ENCODE measurements at regions not wholly inside any gene's neighbourhood (a gene's known extent, or its start where the extent isn't known, plus 50 kb on each side); places are given as distances from the start of the nearest gene placed in this dataset.

- DNase-seq: no peak
- H3K9me3 ChIP-seq: no peaks in the 10 kb centered on the region
- no peak for TF ChIP-seq CTCF (IDR thresholded peaks at IDR 0.05)
- TF ChIP-seq POLR2A (IDR thresholded peaks at IDR 0.05): no peak
- no peaks in the 10 kb centered on the region for H3K27me3 ChIP-seq
- no peak overlapping the region for H3K4me3 ChIP-seq
- H3K27ac ChIP-seq: no peak overlapping the region
- no peaks in the 10 kb centered on the region for H3K36me3 ChIP-seq
- no peaks in the 10 kb centered on the region for H3K4me1 ChIP-seq
These were observed 90.6 kb upstream of the LRIG3 start for GRCh38 chr12:59010941-59011340.

GRCh38 chr12:59010118-59010517 lies 89.8 kb upstream of the LRIG3 start:
- Histone ChIP-seq H3K9me3 (no peaks in the 10 kb centered on the region), H3K27ac (no peak overlapping the region), H3K27me3 (no peaks in the 10 kb centered on the region), H3K4me1 (no peaks in the 10 kb centered on the region), H3K4me3 (no peak overlapping the region), H3K36me3 (no peaks in the 10 kb centered on the region)
- no peak for TF ChIP-seq CTCF (IDR thresholded peaks at IDR 0.05)
- DNase-seq: no peak

GRCh38 chr12:59007620-59008019 lies 87.3 kb upstream of the LRIG3 start:
- TF ChIP-seq POLR2A (IDR thresholded peaks at IDR 0.05) (no peak), CTCF (IDR thresholded peaks at IDR 0.05) (no peak)
- H3K36me3 ChIP-seq: no peaks in the 10 kb centered on the region
- no peak for DNase-seq
- no peak overlapping the region for H3K27ac ChIP-seq
- H3K9me3 ChIP-seq: no peaks in the 10 kb centered on the region
- no peaks in the 10 kb centered on the region for H3K4me1 ChIP-seq
- H3K27me3 ChIP-seq: no peaks in the 10 kb centered on the region
- no peak overlapping the region for H3K4me3 ChIP-seq

- TF ChIP-seq POLR2A (IDR thresholded peaks at IDR 0.05) (no peak), CTCF (IDR thresholded peaks at IDR 0.05) (no peak)
- Histone ChIP-seq H3K9me3 (no peaks in the 10 kb centered on the region), H3K27me3 (no peaks in the 10 kb centered on the region), H3K27ac (no peak overlapping the region), H3K4me1 (no peaks in the 10 kb centered on the region), H3K36me3 (no peaks in the 10 kb centered on the region), H3K4me3 (no peak overlapping the region)
- no peak for DNase-seq
These were observed 85.1 kb upstream of the LRIG3 start for GRCh38 chr12:59005193-59005955.

- H3K9me3 ChIP-seq: no peaks in the 10 kb centered on the region
- no peak for TF ChIP-seq POLR2A (IDR thresholded peaks at IDR 0.05)
- no peak for TF ChIP-seq CTCF (IDR thresholded peaks at IDR 0.05)
- DNase-seq: no peak
- H3K36me3 ChIP-seq: no peaks in the 10 kb centered on the region
- H3K4me3 ChIP-seq: no peak overlapping the region
- no peak overlapping the region for H3K27ac ChIP-seq
- no peaks in the 10 kb centered on the region for H3K4me1 ChIP-seq
- H3K27me3 ChIP-seq: no peaks in the 10 kb centered on the region
These were observed 84.2 kb upstream of the LRIG3 start for GRCh38 chr12:59004456-59004855.

All from Peyer's patch (tissue), 4 donors.